Smooth muscle cell (in vitro differentiated cells): ENCODE measurements at regions not wholly inside any gene's neighbourhood (a gene's known extent, or its start where the extent isn't known, plus 50 kb on each side); places are given as distances from the start of the nearest gene placed in this dataset.
"Not testable (repeated sequence)": the region's sequence is repeated elsewhere in the genome, so short reads cannot be mapped to it uniquely, and the experiment has no call there.

Experiments used
- DNase-seq: peaks from one replicate; lab custom pipeline; 2025; ENCODE audit not compliant: unreplicated experiment; lab: John Stamatoyannopoulos, UW
- H2AFZ ChIP-seq: fragments of 200-600 bp; sonication (generic); 2 replicates; pipeline ENCODE4 v1.6.0; 2016; ENCODE audit warnings: antibody characterized with exemption, low read depth, mild to moderate bottlenecking
- H3F3A ChIP-seq: fragments of 200-600 bp; sonication (generic); 2 replicates; pipeline ENCODE4 v1.6.0; 2017; ENCODE audit warnings: antibody characterized with exemption, low read depth
- H3K27ac ChIP-seq: fragments of 200-600 bp; sonication (generic); 2 replicates; pipeline ENCODE4 v1.5.1; 2016; ENCODE audit warnings: low read depth, mild to moderate bottlenecking
- H3K27me3 ChIP-seq: fragments of 200-600 bp; sonication (generic); 2 replicates; pipeline ENCODE4 v1.6.1; 2016; ENCODE audit warnings: low read depth, mild to moderate bottlenecking
- H3K36me3 ChIP-seq: fragments of 200-600 bp; sonication (generic); 2 replicates; pipeline ENCODE4 v1.5.1; 2016; ENCODE audit warnings: low read depth
- H3K4me1 ChIP-seq: fragments of 200-600 bp; sonication (generic); 2 replicates; pipeline ENCODE4 v1.5.1; 2016; ENCODE audit warnings: low read depth
- H3K4me2 ChIP-seq: fragments of 200-600 bp; sonication (generic); 2 replicates; pipeline ENCODE4 v1.6.0; 2016; ENCODE audit warnings: mild to moderate bottlenecking
- H3K4me3 ChIP-seq: fragments of 200-600 bp; sonication (generic); 2 replicates; pipeline ENCODE4 v1.5.1; 2016; ENCODE audit warnings: mild to moderate bottlenecking
- H3K79me2 ChIP-seq: fragments of 200-600 bp; sonication (generic); 2 replicates; pipeline ENCODE4 v1.6.0; 2016; ENCODE audit warnings: low read depth, mild to moderate bottlenecking
- H3K9ac ChIP-seq: fragments of 200-600 bp; sonication (generic); 2 replicates; pipeline ENCODE4 v1.6.0; 2016; ENCODE audit warnings: low read depth
- H3K9me3 ChIP-seq: fragments of 200-600 bp; sonication (generic); replicated peaks from 2 replicates; pipeline ENCODE4 v1.5.1; 2016; ENCODE audit warnings: low read depth
- H4K20me1 ChIP-seq: fragments of 200-600 bp; sonication (generic); 2 replicates; pipeline ENCODE4 v1.6.0; 2016; ENCODE audit warnings: low read depth
- WGBS: methylation state at CpG from one replicate; pipeline ENCODE4 v1.1.7; 2016; ENCODE audit warnings: low lambda C conversion rate; 5-methylcytosine and 5-hydroxymethylcytosine counted together
- TF ChIP-seq, protein P1 (sequence below): fragments of 200-600 bp; sonication (generic); IDR thresholded peaks from 2 replicates; pipeline ENCODE4 v1.5.1; 2017; ENCODE audit warnings: borderline replicate concordance, mild to moderate bottlenecking, antibody characterized with exemption; ENCODE audit not compliant: insufficient read depth, poor library complexity, severe bottlenecking

- Histone ChIP-seq H3K27me3 (no peaks in the 10 kb centered on the region), H3K4me3 (no peak overlapping the region), H3K36me3 (no peaks in the 10 kb centered on the region), H3K4me1 (no peaks in the 10 kb centered on the region), H3K4me2 (no peak overlapping the region), H3F3A (no peaks in the 10 kb centered on the region), H2AFZ (no peak overlapping the region), H4K20me1 (no peaks in the 10 kb centered on the region), H3K9me3 (no peaks in the 10 kb centered on the region), H3K79me2 (no peaks in the 10 kb centered on the region), H3K9ac (no peak overlapping the region), H3K27ac (no peak overlapping the region)
- WGBS = 75% methylated on average over 2 of the region's 2 CpGs
- no peak for DNase-seq
- TF ChIP-seq, protein P1, sequence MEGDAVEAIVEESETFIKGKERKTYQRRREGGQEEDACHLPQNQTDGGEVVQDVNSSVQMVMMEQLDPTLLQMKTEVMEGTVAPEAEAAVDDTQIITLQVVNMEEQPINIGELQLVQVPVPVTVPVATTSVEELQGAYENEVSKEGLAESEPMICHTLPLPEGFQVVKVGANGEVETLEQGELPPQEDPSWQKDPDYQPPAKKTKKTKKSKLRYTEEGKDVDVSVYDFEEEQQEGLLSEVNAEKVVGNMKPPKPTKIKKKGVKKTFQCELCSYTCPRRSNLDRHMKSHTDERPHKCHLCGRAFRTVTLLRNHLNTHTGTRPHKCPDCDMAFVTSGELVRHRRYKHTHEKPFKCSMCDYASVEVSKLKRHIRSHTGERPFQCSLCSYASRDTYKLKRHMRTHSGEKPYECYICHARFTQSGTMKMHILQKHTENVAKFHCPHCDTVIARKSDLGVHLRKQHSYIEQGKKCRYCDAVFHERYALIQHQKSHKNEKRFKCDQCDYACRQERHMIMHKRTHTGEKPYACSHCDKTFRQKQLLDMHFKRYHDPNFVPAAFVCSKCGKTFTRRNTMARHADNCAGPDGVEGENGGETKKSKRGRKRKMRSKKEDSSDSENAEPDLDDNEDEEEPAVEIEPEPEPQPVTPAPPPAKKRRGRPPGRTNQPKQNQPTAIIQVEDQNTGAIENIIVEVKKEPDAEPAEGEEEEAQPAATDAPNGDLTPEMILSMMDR = no peak
These were observed 465.8 kb upstream of the ANO5 start for GRCh38 chr11:21727102-21727501.

- no peaks in the 10 kb centered on the region for H3K27me3 ChIP-seq
- no peak overlapping the region for H3K9ac ChIP-seq
- H3K4me2 ChIP-seq = no peak overlapping the region
- H3K36me3 ChIP-seq = no peaks in the 10 kb centered on the region
- DNase-seq = no peak
- no peaks in the 10 kb centered on the region for H3F3A ChIP-seq
- no peaks in the 10 kb centered on the region for H3K79me2 ChIP-seq
- H3K4me1 ChIP-seq = no peaks in the 10 kb centered on the region
- no peaks in the 10 kb centered on the region for H4K20me1 ChIP-seq
- no peak overlapping the region for H3K4me3 ChIP-seq
- TF ChIP-seq, protein P1 = no peak
- no peak overlapping the region for H3K27ac ChIP-seq
- no peak overlapping the region for H2AFZ ChIP-seq
- H3K9me3 ChIP-seq = no peaks in the 10 kb centered on the region
- 89% methylated on average over 1 of the region's 1 CpG for WGBS
These were observed 456.5 kb upstream of the ANO5 start for GRCh38 chr11:21736404-21736803.

DNA sequence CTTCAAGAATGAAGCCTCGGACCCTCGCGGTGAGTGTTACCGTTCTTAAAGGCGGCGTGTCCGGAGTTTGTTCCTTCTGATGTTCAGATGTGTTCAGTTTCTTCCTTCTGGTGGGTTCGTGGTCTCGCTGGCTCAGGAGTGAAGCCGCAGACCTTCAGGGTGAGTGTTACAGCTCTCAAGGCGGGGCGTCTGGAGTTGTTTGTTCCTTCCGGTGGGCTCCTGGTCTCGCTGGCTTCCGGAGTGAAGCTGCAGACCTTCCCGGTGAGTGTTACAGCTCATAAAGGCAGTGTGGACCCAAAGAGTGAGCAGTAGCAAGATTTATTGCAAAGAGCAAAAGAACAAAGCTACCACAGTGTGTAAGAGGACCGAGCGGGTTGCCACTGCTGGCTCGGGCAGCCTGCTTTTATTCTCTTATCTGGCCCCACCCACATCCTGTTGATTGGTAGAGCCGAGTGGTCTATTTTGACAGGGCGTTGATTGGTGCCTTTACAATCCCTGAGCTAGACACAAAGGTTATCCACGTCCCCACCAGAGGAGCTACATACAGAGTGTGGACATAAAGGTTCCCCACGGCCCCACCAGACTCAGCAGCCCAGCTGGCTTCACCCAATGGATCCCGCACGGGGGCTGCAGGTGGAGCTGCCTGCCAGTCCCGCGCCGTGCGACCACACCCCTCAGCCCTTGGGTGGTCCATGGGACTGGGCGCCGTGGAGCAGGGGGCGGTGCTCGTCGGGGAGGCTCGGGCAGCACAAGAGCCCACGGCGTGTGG, 440.2 kb upstream of the ANO5 start:
- WGBS = 95% methylated on average over 37 of the region's 37 CpGs
- H3K27ac ChIP-seq, H3K27me3 ChIP-seq, H3K4me2 ChIP-seq, H3K9me3 ChIP-seq, H3K4me1 ChIP-seq, H3F3A ChIP-seq, H2AFZ ChIP-seq, H3K36me3 ChIP-seq, H3K9ac ChIP-seq, DNase-seq, H4K20me1 ChIP-seq, H3K4me3 ChIP-seq, H3K79me2 ChIP-seq: not testable (repeated sequence)

DNA sequence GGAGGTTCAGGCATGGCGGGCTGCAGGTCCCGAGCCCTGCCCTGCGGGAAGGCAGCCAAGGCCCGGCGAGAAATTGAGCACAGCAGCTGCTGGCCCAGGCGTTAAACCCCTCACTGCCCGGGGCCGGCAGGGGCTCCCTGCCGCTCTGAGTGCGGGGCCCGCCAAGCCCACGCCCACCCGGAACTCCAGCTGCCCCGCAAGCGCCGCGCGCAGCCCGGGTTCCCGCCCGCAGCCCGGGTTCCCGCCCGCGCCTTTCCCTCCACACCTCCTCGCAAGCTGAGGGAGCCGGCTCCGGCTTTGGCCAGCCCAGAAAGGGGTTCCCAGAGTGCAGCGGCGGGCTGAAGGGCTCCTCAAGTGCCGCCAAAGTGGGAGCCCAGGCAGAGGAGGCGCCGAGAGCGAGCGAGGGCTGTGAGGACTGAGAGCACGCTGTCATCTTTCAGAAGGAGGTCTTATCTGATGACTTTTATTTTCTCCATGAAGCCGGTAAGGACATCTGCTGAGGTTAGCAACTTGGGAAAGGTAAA, 439.6 kb upstream of the ANO5 start:
- H3K27ac ChIP-seq, H3K4me1 ChIP-seq, H3F3A ChIP-seq, DNase-seq, H3K9ac ChIP-seq, H3K4me3 ChIP-seq, H3K4me2 ChIP-seq, H2AFZ ChIP-seq, H3K36me3 ChIP-seq, H4K20me1 ChIP-seq, H3K9me3 ChIP-seq, H3K27me3 ChIP-seq, H3K79me2 ChIP-seq: not testable (repeated sequence)
- 95% methylated on average over 10 of the region's 37 CpGs for WGBS
